PC-9 (cell line): ENCODE measurements at regions not wholly inside any gene's neighbourhood (a gene's known extent, or its start where the extent isn't known, plus 50 kb on each side); places are given as distances from the start of the nearest gene placed in this dataset.

Source experiments
- BruUV-seq: library from RNA; stranded (reverse); fragments of 400-500 nt; replicated peaks from 2 replicates; lab custom pipeline; 2021; lab: Mats Ljungman, UMichigan
- CTCF ChIA-PET: fragments of 300-600 bp; sonication (Branson Sonifier 250); formaldehyde crosslinking; loops from one replicate; lab custom pipeline; 2022; ENCODE audit warnings: antibody characterized with exemption; lab: Charles Lee
- POLR2A ChIA-PET: fragments of 300-600 bp; sonication (Branson Sonifier 250); formaldehyde crosslinking; loops from one replicate; lab custom pipeline; 2022; ENCODE audit warnings: antibody characterized with exemption; ENCODE audit not compliant: unreplicated experiment; lab: Charles Lee
- DNase-seq, 2 experiments: peaks; one replicate each; pipeline versions ENCODE4 v3.0.0 to v3.0.0-alpha.2; 2015 to 2022; ENCODE audit warnings: mixed read lengths in 1 of 2
- H2AFZ ChIP-seq: fragments of 200-600 bp; sonication (generic); 2 replicates; pipeline ENCODE4 v1.8.1; 2017; ENCODE audit warnings: antibody characterized with exemption
- H3F3A ChIP-seq: fragments of 200-600 bp; sonication (generic); 2 replicates; pipeline ENCODE4 v1.8.1; 2017; ENCODE audit warnings: antibody characterized with exemption, mild to moderate bottlenecking, low read depth; ENCODE audit not compliant: insufficient read depth
- H3K27ac ChIP-seq: fragments of 200-600 bp; sonication (generic); 2 replicates; pipeline ENCODE4 v1.6.1; 2016; ENCODE audit warnings: mixed run types
- H3K27me3 ChIP-seq: fragments of 200-600 bp; sonication (generic); 2 replicates; pipeline ENCODE4 v1.6.1; 2016; ENCODE audit warnings: low read depth, mixed run types; ENCODE audit not compliant: insufficient read depth
- H3K36me3 ChIP-seq: fragments of 200-600 bp; sonication (generic); 2 replicates; pipeline ENCODE4 v1.6.1; 2016; ENCODE audit warnings: low read depth, mixed run types
- H3K4me1 ChIP-seq: fragments of 200-600 bp; sonication (generic); replicated peaks from 2 replicates; pipeline ENCODE4 v1.6.1; 2016; ENCODE audit warnings: mixed run types; ENCODE audit not compliant: insufficient read depth
- H3K4me2 ChIP-seq: fragments of 200-600 bp; sonication (generic); 2 replicates; pipeline ENCODE4 v1.6.1; 2017; ENCODE audit warnings: mixed run types
- H3K4me3 ChIP-seq: fragments of 200-600 bp; sonication (generic); 2 replicates; pipeline ENCODE4 v1.6.1; 2016; ENCODE audit warnings: mixed run types
- H3K79me2 ChIP-seq: fragments of 200-600 bp; sonication (generic); 2 replicates; pipeline ENCODE4 v1.6.1; 2017; ENCODE audit warnings: low read depth, mixed run types
- H3K9me2 ChIP-seq: fragments of 200-600 bp; sonication (generic); 2 replicates; pipeline ENCODE4 v1.8.1; 2017; ENCODE audit warnings: mild to moderate bottlenecking; ENCODE audit not compliant: insufficient read depth
- H3K9me3 ChIP-seq: fragments of 200-600 bp; sonication (generic); 2 replicates; pipeline ENCODE4 v1.8.1; 2016; ENCODE audit warnings: low read depth; ENCODE audit not compliant: insufficient read depth
- H4K20me1 ChIP-seq: fragments of 200-600 bp; sonication (generic); 2 replicates; pipeline ENCODE4 v1.8.1; 2017; ENCODE audit not compliant: insufficient read depth
- EZH2 ChIP-seq: fragments of 200-600 bp; sonication (generic); IDR thresholded peaks from 2 replicates; pipeline ENCODE4 v1.8.0; 2017; ENCODE audit warnings: antibody characterized with exemption, low read depth
- intact Hi-C: fragments of 100-400 bp; cut with micrococcal nuclease; formaldehyde crosslinking; loops from one replicate; pipeline ENCODE4 v1.10.0; 2022; ENCODE audit not compliant: unreplicated experiment
- TF ChIP-seq, protein P1 (sequence below): fragments of 200-600 bp; sonication (generic); conservative IDR thresholded peaks from 2 replicates; pipeline ENCODE4 v1.6.1; 2017; ENCODE audit warnings: mixed run types, antibody characterized with exemption, mild to moderate bottlenecking, moderate library complexity

DNA sequence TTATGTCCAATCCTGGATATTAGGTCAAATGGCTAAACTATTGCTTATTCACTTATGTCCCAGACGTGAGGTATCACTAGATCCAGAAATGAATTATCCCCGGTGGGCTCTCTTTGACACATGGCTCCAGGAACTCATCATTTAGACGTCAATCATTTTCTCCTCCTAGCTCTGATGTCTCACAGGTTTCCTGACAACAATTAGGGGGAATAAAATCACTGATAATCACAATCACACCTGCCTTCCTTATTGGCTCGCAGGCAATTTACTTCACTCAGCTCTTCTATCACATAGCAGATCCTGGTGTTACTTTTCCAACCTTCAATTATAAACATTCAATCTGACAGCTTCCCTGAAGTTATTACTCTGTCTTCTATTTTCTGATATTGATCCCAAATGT, 634.0 kb upstream of the TENM4 start:
- Histone ChIP-seq H3K36me3 (no peaks in the 10 kb centered on the region), H3K4me2 (no peak overlapping the region), H3K79me2 (no peaks in the 10 kb centered on the region), H3K4me1 (no peaks in the 10 kb centered on the region), H3F3A (no peaks in the 10 kb centered on the region), H3K27ac (no peak overlapping the region), H3K9me2 (no peaks in the 10 kb centered on the region), H3K4me3 (no peak overlapping the region), H2AFZ (no peak overlapping the region), H3K9me3 (no peaks in the 10 kb centered on the region), H3K27me3 (no peaks in the 10 kb centered on the region), H4K20me1 (peaks cover under 1% of the 10 kb centered on the region; the same call in 1 of the 2 replicates)
- BruUV-seq, result no TSS peak
- ChIA-PET POLR2A (no interaction called here), CTCF (no interaction called here)
- no peak for TF ChIP-seq EZH2
- TF ChIP-seq, protein P1, sequence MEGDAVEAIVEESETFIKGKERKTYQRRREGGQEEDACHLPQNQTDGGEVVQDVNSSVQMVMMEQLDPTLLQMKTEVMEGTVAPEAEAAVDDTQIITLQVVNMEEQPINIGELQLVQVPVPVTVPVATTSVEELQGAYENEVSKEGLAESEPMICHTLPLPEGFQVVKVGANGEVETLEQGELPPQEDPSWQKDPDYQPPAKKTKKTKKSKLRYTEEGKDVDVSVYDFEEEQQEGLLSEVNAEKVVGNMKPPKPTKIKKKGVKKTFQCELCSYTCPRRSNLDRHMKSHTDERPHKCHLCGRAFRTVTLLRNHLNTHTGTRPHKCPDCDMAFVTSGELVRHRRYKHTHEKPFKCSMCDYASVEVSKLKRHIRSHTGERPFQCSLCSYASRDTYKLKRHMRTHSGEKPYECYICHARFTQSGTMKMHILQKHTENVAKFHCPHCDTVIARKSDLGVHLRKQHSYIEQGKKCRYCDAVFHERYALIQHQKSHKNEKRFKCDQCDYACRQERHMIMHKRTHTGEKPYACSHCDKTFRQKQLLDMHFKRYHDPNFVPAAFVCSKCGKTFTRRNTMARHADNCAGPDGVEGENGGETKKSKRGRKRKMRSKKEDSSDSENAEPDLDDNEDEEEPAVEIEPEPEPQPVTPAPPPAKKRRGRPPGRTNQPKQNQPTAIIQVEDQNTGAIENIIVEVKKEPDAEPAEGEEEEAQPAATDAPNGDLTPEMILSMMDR, result no peak
- intact Hi-C loops, result no loop called here
- no peak for DNase-seq

DNA sequence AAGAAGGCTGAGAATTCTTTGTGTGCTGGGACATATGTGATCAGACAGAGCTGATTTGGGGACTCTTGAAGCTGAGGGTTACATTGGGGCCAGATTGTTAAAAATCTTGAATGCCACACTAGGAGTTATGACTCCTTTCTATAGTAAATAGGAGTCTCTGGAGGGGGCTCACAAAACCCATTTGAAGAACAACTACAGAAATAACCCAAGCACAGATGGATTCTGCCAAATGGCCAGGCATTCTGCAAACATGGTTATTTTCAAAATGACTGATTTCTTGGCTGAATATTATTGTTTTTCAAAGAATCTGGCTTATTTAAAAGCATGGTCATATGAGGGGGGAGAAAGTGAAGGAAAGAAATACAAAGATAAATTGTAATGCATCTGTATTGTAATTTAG, 625.5 kb upstream of the TENM4 start:
- BruUV-seq, result no TSS peak
- Histone ChIP-seq H3K4me1 (no peaks in the 10 kb centered on the region), H3K79me2 (no peaks in the 10 kb centered on the region), H3K27me3 (no peaks in the 10 kb centered on the region), H3K9me3 (no peaks in the 10 kb centered on the region), H3K9me2 (no peaks in the 10 kb centered on the region), H2AFZ (no peak overlapping the region), H3K4me3 (no peak overlapping the region), H4K20me1 (no peaks in the 10 kb centered on the region), H3K4me2 (no peak overlapping the region), H3F3A (no peaks in the 10 kb centered on the region), H3K27ac (no peak overlapping the region), H3K36me3 (no peaks in the 10 kb centered on the region)
- intact Hi-C loops, result no loop called here
- TF ChIP-seq EZH2, result no peak
- TF ChIP-seq, protein P1, result no peak
- ChIA-PET CTCF (no interaction called here), POLR2A (no interaction called here)
- no peak for DNase-seq

DNA sequence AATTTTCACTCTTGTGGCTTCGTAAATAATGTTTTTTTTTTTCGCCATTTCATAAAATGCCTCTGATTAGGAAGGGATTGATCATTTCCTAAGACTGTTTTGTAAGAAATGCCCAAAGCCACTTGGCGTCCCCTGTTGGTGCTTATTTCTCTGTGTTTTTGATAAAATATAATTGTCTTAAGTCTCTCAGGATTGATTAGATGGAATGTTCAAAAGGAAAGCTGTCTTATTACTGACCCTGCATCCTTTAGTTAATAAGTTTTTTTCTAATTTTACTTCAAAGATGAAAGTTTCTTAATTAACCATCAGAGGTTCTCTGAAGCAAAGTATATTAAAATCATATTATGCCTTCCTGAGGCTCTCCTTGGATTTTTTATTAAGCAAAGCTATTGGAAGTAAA, 624.3 kb upstream of the TENM4 start:
- CTCF ChIA-PET, result no interaction called here
- Histone ChIP-seq H3K4me2 (no peak overlapping the region), H3K27ac (no peak overlapping the region), H4K20me1 (no peaks in the 10 kb centered on the region), H3K79me2 (no peaks in the 10 kb centered on the region), H3K4me1 (no peaks in the 10 kb centered on the region), H3K4me3 (no peak overlapping the region), H3K36me3 (no peaks in the 10 kb centered on the region), H3K9me2 (no peaks in the 10 kb centered on the region), H3K27me3 (no peaks in the 10 kb centered on the region), H2AFZ (no peak overlapping the region), H3F3A (no peaks in the 10 kb centered on the region), H3K9me3 (no peaks in the 10 kb centered on the region)
- POLR2A ChIA-PET, result interaction anchor here (0.5 kb wide), 1 partner anchor 223 kb away, joined by 12 read pairs; no protein-coding TSS in a partner anchor
- TF ChIP-seq, protein P1, result no peak
- TF ChIP-seq EZH2, result no peak
- intact Hi-C loops, result no loop called here
- no peak for DNase-seq
- no TSS peak for BruUV-seq
